Activated CD8-positive, alpha-beta T cell treated with anti-CD3 and anti-CD28 coated beads, Interleukin-2, amount 10 ng/mL, durations not matched to agents 7 days and 5 days (primary cell): ENCODE measurements at regions not wholly inside any gene's neighbourhood (a gene's known extent, or its start where the extent isn't known, plus 50 kb on each side); places are given as distances from the start of the nearest gene placed in this dataset.

Experiments
- ATAC-seq: fragments of 150-1000 bp; cut with Tn5 transposase; one replicate; pipeline ENCODE4 v1.10.0; 2021; ENCODE audit warnings: moderate library complexity
- CTCF ChIA-PET: fragments of 350-600 bp; sonication (Branson Sonifier 250); formaldehyde crosslinking; loops from one replicate; lab custom pipeline; 2021; ENCODE audit warnings: antibody characterized with exemption; lab: Charles Lee
- POLR2A ChIA-PET: fragments of 350-600 bp; sonication (Branson Sonifier 250); formaldehyde crosslinking; loops from one replicate; lab custom pipeline; 2021; ENCODE audit warnings: antibody characterized with exemption; lab: Charles Lee
- DNase-seq: peaks from one replicate; pipeline ENCODE4 v3.0.0-alpha.2; 2020
- H3K27ac Mint-ChIP-seq: one replicate; pipeline ENCODE4 v1.8.0; 2021; ENCODE audit warnings: mild to moderate bottlenecking, mixed read lengths
- H3K27me3 Mint-ChIP-seq: one replicate; pipeline ENCODE4 v1.8.0; 2021; ENCODE audit warnings: low read depth, mixed read lengths
- H3K36me3 Mint-ChIP-seq: one replicate; pipeline ENCODE4 v1.8.0; 2021; ENCODE audit warnings: low read depth, mixed read lengths
- H3K4me1 Mint-ChIP-seq: one replicate; pipeline ENCODE4 v1.8.0; 2021; ENCODE audit warnings: low read depth, mixed read lengths
- H3K4me3 Mint-ChIP-seq: one replicate; pipeline ENCODE4 v1.8.0; 2021; ENCODE audit warnings: mild to moderate bottlenecking, mixed read lengths
- H3K9me3 Mint-ChIP-seq: one replicate; pipeline ENCODE4 v1.8.0; 2022; ENCODE audit warnings: mixed read lengths; ENCODE audit not compliant: insufficient read depth

DNA sequence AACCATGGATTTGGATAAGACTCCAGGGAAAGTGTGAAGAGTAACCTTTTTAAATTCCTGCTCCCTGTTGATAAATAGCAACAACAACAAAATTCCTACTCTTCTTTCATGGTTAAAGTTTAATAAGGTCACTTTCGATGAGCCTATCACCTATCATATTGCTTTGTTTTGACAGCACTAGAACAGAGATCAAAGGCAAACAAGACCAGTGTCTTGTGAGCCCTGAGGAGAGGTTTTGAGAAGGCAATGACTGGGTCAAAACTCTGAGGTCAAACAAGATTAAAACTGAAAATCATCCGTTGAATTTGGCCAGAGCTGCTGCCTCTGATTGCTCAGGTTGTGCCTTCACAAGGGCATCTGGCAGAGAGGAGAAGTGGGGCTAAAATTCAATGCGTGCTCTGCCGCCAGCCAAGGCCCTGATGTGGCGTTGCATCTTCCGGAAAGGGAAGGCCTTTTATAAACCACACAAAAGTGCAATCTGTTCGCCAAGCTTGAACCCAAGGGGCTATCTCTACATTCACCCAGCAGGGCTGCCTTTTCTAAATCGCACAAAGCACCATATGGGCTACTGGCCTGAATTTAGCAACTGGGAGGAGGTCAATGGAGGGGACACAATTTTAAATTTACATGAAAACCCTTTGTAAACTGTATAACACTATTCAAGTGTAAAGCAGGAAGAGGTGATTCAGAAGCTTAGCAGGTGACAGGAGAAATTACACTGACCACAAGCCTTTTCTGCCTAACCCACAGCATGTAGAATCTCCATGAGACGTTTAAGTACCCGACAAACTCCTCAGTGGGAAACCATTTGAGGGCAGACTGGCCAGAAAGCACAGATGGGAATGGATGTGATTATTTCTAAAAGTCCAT, 140.8 kb downstream of the DAD1 start:
- ATAC-seq (no peak), DNase-seq (no peak)
- Mint-ChIP-seq H3K36me3 (no peaks in the 10 kb centered on the region), H3K4me1 (no peaks in the 10 kb centered on the region), H3K9me3 (no peaks in the 10 kb centered on the region), H3K4me3 (no peak overlapping the region), H3K27ac (no peak overlapping the region), H3K27me3 (no peaks in the 10 kb centered on the region)
- CTCF ChIA-PET = no interaction called here
- POLR2A ChIA-PET = no interaction called here

DNA sequence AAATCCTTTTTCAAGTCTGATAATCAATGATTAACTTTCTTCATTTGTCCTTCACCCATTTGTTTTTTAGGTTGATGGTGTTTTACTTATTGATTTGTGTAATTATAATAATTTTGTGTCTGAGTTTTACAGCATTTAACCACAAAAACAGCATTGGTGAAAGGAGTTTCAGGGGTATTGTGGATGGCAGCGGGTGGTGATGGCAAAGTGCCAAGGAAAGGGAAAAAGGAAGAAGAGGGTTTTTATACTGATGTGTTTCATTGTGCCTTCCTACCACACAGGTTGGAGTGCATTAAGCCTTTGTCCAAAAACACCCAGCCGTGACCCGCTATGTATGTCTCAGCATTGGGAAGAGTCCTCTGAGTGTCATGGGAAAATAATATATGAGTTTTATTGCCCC, 150.3 kb downstream of the DAD1 start:
- Mint-ChIP-seq H3K9me3 (no peaks in the 10 kb centered on the region), H3K27me3 (no peaks in the 10 kb centered on the region), H3K36me3 (no peaks in the 10 kb centered on the region), H3K4me1 (no peaks in the 10 kb centered on the region), H3K27ac (no peak overlapping the region), H3K4me3 (no peak overlapping the region)
- no peak for ATAC-seq
- CTCF ChIA-PET = no interaction called here
- POLR2A ChIA-PET = no interaction called here
- no peak for DNase-seq

DNA sequence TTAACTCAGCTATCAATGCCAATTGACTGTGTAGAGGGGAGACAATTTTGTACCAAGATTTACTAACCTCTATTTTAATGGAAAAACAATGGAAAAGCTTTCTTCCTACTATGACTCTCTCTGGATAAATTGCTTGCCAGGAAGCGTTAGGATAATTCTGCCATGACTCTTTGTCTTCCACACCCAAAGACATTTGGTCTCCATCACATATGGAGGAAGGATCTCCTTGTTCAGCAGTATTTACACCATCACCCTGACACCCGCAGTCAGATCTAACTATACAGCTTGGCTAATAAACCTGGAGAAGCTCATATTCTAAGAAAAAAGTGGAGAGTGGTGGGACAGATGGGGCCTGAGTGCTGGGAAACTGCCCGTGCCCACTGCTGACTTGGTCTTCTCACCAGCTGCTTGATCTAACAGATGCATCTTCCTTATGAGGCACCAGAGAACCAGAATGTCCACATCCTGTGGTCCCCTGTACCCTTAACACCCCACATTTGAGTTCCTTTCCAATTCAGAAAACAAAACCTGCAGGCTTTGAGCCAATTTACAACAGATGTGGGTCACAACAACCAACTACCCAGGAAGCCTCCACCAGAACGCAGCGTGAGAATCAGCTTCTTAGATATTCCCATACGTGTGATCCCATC, 154.0 kb downstream of the DAD1 start:
- DNase-seq (no peak), ATAC-seq (no peak)
- Mint-ChIP-seq H3K36me3 (no peaks in the 10 kb centered on the region), H3K27ac (no peak overlapping the region), H3K9me3 (no peaks in the 10 kb centered on the region), H3K4me1 (no peaks in the 10 kb centered on the region), H3K27me3 (no peaks in the 10 kb centered on the region), H3K4me3 (no peak overlapping the region)
- ChIA-PET CTCF (no interaction called here), POLR2A (no interaction called here)

DNA sequence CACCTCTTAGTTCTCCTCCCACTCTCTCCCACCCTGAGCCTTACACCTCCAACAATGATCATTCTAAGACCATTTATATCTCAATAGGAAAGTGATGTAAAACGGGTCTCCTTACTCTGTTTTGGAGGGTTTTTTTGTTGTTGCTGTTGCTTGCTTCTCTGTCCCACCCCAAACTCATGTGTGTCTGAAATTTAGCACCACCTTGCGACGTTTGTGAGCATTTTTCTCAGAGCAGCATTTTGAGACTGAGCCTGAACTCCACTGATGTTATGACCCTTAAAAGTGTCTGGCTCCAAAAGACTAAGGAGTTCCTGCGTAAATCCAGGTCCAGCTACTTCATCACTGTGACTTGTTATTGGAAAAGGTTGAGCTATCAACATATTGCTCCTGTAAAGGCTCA, 155.0 kb downstream of the DAD1 start:
- no peaks in the 10 kb centered on the region for H3K4me1 Mint-ChIP-seq
- no peak for DNase-seq
- H3K36me3 Mint-ChIP-seq = no peaks in the 10 kb centered on the region
- ChIA-PET CTCF (no interaction called here), POLR2A (no interaction called here)
- ATAC-seq = no peak
- H3K4me3 Mint-ChIP-seq = no peak overlapping the region
- H3K27ac Mint-ChIP-seq = no peak overlapping the region
- H3K9me3 Mint-ChIP-seq = no peaks in the 10 kb centered on the region
- no peaks in the 10 kb centered on the region for H3K27me3 Mint-ChIP-seq

DNA sequence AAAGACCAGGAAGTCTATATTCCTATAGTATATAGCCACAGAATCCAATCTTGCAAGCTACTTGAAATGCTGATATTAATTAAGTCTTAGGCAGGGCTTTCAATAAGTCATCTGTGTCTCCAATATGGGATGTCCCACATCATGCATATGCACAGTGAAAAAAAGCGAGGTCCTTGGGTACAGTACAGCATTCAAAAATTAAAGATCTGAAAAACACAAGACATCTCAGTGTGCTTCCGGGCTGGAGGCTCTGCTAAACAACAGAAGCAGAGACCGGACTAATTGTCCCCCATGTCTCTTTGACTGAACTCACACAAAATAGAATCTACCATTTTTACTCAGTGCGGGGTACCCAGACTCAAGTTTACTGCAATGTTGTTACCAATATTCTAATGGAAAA, 156.0 kb downstream of the DAD1 start:
- Mint-ChIP-seq H3K27ac (no peak overlapping the region), H3K9me3 (no peaks in the 10 kb centered on the region), H3K27me3 (no peaks in the 10 kb centered on the region), H3K4me1 (no peaks in the 10 kb centered on the region), H3K36me3 (no peaks in the 10 kb centered on the region), H3K4me3 (no peak overlapping the region)
- CTCF ChIA-PET = no interaction called here
- DNase-seq = no peak
- no peak for ATAC-seq
- POLR2A ChIA-PET = no interaction called here

DNA sequence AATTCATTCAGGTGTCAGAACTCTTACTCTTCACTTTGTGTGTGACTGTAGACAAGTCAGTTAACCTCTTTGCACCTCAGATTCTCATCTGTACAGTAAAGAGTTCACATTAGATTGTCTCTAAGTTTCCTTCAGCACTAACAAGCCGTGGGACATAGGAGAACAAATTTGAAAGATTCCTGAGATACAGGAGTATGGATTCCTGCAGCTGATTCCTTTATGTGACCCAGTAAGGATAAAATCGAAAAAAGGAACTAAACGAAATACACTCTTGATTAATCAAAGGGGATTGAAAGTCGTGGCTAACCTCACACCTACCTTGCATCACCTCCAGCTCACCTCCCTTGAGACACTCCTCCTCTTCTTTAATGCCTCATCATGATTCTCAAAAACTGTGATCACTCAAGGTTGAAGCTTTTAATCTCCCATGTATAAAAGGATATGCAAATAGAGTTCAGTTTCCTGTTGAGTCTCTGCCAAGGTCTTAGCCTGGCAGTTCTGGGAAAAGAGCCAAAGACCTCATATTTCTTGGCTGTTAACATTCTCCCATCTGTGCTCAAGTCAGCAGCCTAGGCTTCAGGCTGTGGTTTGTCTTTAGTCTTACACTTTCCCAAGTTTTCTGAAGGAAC, 156.6 kb downstream of the DAD1 start:
- Mint-ChIP-seq H3K9me3 (no peaks in the 10 kb centered on the region), H3K4me1 (no peaks in the 10 kb centered on the region), H3K27ac (no peak overlapping the region), H3K4me3 (no peak overlapping the region), H3K36me3 (no peaks in the 10 kb centered on the region), H3K27me3 (no peaks in the 10 kb centered on the region)
- POLR2A ChIA-PET = no interaction called here
- ATAC-seq (no peak), DNase-seq (no peak)
- CTCF ChIA-PET = no interaction called here

DNA sequence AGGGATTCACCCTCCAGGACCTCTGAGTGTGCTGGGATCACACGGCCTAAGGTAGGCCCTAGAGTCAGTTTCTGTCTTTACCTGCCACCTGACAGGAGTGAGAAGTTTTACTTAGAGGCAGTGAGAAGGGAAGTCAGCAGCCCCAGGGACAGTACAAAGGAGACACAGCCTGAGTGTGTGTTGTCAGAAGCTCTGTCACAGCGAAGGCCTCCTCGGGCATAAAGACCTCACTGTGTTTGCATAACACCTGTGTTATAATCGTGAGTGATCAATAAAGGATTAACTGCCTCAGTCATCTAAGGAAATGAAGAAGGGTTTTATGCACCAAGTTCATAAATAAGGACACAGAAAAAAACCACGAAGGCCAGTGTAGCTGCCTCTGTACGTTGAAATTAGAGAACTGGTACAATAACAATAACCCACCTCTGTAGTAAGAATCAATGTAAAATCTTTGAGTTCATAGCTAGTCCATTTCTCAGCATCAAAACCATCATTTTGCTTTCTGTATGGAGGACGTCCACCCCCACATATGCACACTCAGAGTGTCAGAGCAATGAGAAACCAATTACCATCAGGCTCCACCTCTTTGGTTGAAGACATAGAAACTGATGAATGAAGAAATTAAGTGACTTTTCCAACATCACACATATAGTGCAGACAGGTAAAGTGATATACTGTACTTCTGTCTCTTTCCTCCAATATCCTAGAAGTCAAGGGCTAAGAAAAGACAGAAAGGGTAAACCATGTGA, 159.3 kb downstream of the DAD1 start:
- ChIA-PET CTCF (no interaction called here), POLR2A (no interaction called here)
- H3K4me1 Mint-ChIP-seq = no peaks in the 10 kb centered on the region
- H3K27me3 Mint-ChIP-seq = no peaks in the 10 kb centered on the region
- no peaks in the 10 kb centered on the region for H3K9me3 Mint-ChIP-seq
- no peak for ATAC-seq
- no peak overlapping the region for H3K27ac Mint-ChIP-seq
- H3K4me3 Mint-ChIP-seq = no peak overlapping the region
- no peaks in the 10 kb centered on the region for H3K36me3 Mint-ChIP-seq
- no peak for DNase-seq

DNA sequence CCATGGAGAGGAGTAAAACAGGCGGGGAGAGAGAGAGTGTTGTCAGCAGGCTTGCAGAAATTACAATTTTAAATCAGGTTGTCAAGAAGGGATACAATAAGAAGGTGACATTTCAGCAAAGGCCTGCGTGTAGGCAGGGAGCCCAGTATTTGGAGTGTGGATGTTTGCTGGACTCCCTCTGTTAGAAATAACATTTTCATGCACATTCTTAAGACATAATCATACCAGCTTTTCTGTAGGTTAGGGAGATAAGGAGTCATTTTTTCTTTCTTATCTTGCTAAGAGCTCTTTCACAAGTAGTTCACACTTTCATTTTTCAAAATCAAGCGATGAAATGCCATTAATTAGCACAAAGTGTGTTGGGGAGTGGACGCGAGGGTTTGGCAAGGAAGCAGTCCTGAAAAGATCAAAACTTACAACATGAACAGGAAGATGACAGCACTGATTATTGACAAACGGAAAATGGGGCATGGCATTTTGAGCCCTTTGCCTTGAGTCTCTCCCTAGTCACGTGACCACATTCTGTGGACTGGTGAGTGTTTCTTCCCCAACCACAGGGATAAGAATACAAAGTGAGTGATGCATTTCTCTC, 160.2 kb downstream of the DAD1 start:
- ChIA-PET CTCF (no interaction called here), POLR2A (no interaction called here)
- no peak for DNase-seq
- H3K27ac Mint-ChIP-seq = no peak overlapping the region
- H3K9me3 Mint-ChIP-seq = no peaks in the 10 kb centered on the region
- H3K36me3 Mint-ChIP-seq = no peaks in the 10 kb centered on the region
- ATAC-seq = no peak
- H3K4me3 Mint-ChIP-seq = no peak overlapping the region
- H3K4me1 Mint-ChIP-seq = no peaks in the 10 kb centered on the region
- H3K27me3 Mint-ChIP-seq = no peaks in the 10 kb centered on the region

DNA sequence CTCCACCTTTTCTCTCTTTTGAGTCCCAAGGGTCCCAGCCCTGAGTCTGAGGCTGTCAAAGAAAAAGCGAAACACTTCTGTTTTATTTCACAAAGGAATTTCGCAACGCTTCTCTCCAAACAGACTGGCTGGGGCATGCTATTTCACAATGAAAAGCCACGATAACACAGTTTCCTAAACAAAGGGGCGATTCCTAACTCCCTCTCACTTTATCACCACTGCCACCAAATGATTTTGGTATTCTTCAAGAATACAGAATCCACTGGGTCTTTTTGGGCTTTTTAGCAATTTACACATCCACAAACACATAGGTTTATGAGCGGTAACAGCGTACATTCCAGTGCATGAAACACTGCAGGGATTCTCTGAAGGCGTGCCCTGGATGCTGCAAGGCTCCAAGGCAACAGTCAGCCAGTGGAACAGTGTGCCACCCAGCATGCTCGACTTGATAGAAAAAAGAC, 161.2 kb downstream of the DAD1 start:
- no peak overlapping the region for H3K27ac Mint-ChIP-seq
- H3K4me1 Mint-ChIP-seq = no peaks in the 10 kb centered on the region
- no peaks in the 10 kb centered on the region for H3K27me3 Mint-ChIP-seq
- ATAC-seq (no peak), DNase-seq (no peak)
- no peak overlapping the region for H3K4me3 Mint-ChIP-seq
- ChIA-PET CTCF (no interaction called here), POLR2A (no interaction called here)
- H3K36me3 Mint-ChIP-seq = no peaks in the 10 kb centered on the region
- no peaks in the 10 kb centered on the region for H3K9me3 Mint-ChIP-seq

DNA sequence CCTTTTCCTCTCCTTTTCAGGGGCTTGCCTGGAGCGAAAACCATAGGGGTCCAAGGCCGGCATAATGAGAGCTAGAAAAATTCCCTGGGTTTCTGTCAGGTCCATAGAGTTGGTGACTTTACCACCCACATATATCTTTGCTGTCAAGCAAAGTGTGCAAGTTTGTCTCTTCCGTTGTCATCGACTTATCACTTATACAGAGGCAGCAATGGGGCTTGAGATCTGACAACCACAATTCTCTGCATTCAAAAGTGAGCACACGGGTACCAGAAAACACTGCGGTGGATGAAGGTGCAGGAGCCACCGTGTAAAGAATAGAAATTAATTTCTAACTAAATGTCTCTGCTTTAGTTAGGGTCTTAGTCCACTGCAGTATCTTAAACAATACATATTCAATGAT, 162.3 kb downstream of the DAD1 start:
- H3K36me3 Mint-ChIP-seq = no peaks in the 10 kb centered on the region
- H3K4me3 Mint-ChIP-seq = no peak overlapping the region
- H3K4me1 Mint-ChIP-seq = no peaks in the 10 kb centered on the region
- H3K27ac Mint-ChIP-seq = no peak overlapping the region
- ATAC-seq (no peak), DNase-seq (no peak)
- no peaks in the 10 kb centered on the region for H3K27me3 Mint-ChIP-seq
- no peaks in the 10 kb centered on the region for H3K9me3 Mint-ChIP-seq
- ChIA-PET POLR2A (no interaction called here), CTCF (no interaction called here)

DNA sequence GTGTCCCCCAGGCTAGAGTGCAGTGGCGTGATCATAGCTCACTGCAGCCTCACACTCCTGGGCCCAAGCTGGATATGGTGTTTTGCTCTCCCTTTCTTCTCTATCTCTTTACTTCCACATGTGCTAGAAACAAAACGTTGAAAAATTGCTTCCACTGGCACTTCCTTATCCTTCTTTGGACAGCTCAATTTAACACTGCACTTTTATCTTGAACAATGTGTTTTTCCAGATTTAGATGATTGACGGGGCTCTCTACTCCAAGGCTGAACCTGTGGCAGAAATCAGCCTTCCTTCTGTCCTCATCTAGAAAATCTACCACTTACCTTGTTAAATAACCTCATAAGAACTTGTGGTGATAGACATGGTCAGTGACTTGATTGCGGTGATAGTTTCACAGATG, 165.1 kb downstream of the DAD1 start:
- no peaks in the 10 kb centered on the region for H3K4me1 Mint-ChIP-seq
- ChIA-PET POLR2A (no interaction called here), CTCF (no interaction called here)
- H3K9me3 Mint-ChIP-seq = no peaks in the 10 kb centered on the region
- no peak for ATAC-seq
- H3K27me3 Mint-ChIP-seq = no peaks in the 10 kb centered on the region
- no peak overlapping the region for H3K27ac Mint-ChIP-seq
- DNase-seq = no peak
- no peaks in the 10 kb centered on the region for H3K36me3 Mint-ChIP-seq
- no peak overlapping the region for H3K4me3 Mint-ChIP-seq
